Astrocyte (in vitro differentiated cells and primary cell): ENCODE measurements at regions not wholly inside any gene's neighbourhood (a gene's known extent, or its start where the extent isn't known, plus 50 kb on each side); places are given as distances from the start of the nearest gene placed in this dataset.

Experiments used
- DNase-seq: peaks from one replicate; pipeline ENCODE4 v3.0.0-alpha.2; 2010; ENCODE audit warnings: low read depth
- FAIRE-seq: peaks from 2 replicates; lab custom pipeline; 2011; peaks lifted over from hg19 to GRCh38; lab: Jason Lieb, UNC
- H2AFZ ChIP-seq: 2 replicates; pipeline ENCODE4 v1.6.0; 2012; ENCODE audit warnings: low read depth, low read length, inconsistent platforms
- H3K27ac ChIP-seq: 2 replicates; pipeline ENCODE4 v1.5.1; 2011; ENCODE audit warnings: low read depth, low read length, inconsistent platforms
- H3K27me3 ChIP-seq: 2 replicates; pipeline ENCODE4 v1.6.0; 2011; ENCODE audit warnings: low read length, inconsistent platforms; ENCODE audit not compliant: insufficient read depth
- H3K36me3 ChIP-seq: 2 replicates; pipeline ENCODE4 v1.5.1; 2011; ENCODE audit warnings: low read length, inconsistent platforms; ENCODE audit not compliant: insufficient read depth
- H3K4me1 ChIP-seq: 2 replicates; pipeline ENCODE4 v1.5.1; 2011; ENCODE audit warnings: low read length, inconsistent platforms; ENCODE audit not compliant: insufficient read depth
- H3K4me2 ChIP-seq: 2 replicates; pipeline ENCODE4 v1.6.0; 2012; ENCODE audit warnings: low read length, inconsistent platforms
- H3K4me3 ChIP-seq: 2 replicates; pipeline ENCODE4 v1.5.1; 2011; ENCODE audit warnings: low read depth, mild to moderate bottlenecking, low read length, inconsistent platforms; ENCODE audit not compliant: insufficient read depth
- H3K79me2 ChIP-seq: 2 replicates; pipeline ENCODE4 v1.6.0; 2012; ENCODE audit warnings: mild to moderate bottlenecking, low read length, inconsistent platforms; ENCODE audit not compliant: insufficient read depth
- H3K9ac ChIP-seq: 2 replicates; pipeline ENCODE4 v1.6.0; 2012; ENCODE audit warnings: mild to moderate bottlenecking, low read length, inconsistent platforms
- H3K9me3 ChIP-seq: 2 replicates; pipeline ENCODE4 v1.5.1; 2012; ENCODE audit warnings: low read depth, mild to moderate bottlenecking, low read length, inconsistent platforms; ENCODE audit not compliant: insufficient read depth
- H4K20me1 ChIP-seq: 2 replicates; pipeline ENCODE4 v1.6.0; 2012; ENCODE audit warnings: low read length, inconsistent platforms; ENCODE audit not compliant: insufficient read depth
- H3K27ac Mint-ChIP-seq: one replicate; pipeline ENCODE4 v1.8.0; 2021; ENCODE audit warnings: mild to moderate bottlenecking, mixed read lengths; ENCODE audit not compliant: unreplicated experiment
- H3K27me3 Mint-ChIP-seq: one replicate; pipeline ENCODE4 v1.8.0; 2021; ENCODE audit warnings: low read depth, mixed read lengths; ENCODE audit not compliant: unreplicated experiment
- H3K36me3 Mint-ChIP-seq: one replicate; pipeline ENCODE4 v1.8.0; 2021; ENCODE audit warnings: low read depth, mixed read lengths; ENCODE audit not compliant: unreplicated experiment
- H3K4me1 Mint-ChIP-seq: one replicate; pipeline ENCODE4 v1.8.0; 2021; ENCODE audit warnings: low read depth, mixed read lengths; ENCODE audit not compliant: unreplicated experiment
- H3K4me3 Mint-ChIP-seq: one replicate; pipeline ENCODE4 v1.8.0; 2021; ENCODE audit warnings: mild to moderate bottlenecking, moderate library complexity, mixed read lengths; ENCODE audit not compliant: unreplicated experiment
- H3K9me3 Mint-ChIP-seq: one replicate; pipeline ENCODE4 v1.8.0; 2021; ENCODE audit warnings: mild to moderate bottlenecking, mixed read lengths; ENCODE audit not compliant: unreplicated experiment
- CTCF ChIP-seq: IDR thresholded peaks from 2 replicates; pipeline ENCODE4 v1.5.1; 2011; ENCODE audit warnings: low read depth, mild to moderate bottlenecking, inconsistent platforms, low read length, moderate library complexity; ENCODE audit not compliant: insufficient read depth
- EZH2 ChIP-seq: IDR thresholded peaks from 2 replicates; pipeline ENCODE4 v1.6.1; 2012; ENCODE audit warnings: mild to moderate bottlenecking, low read length, inconsistent platforms; ENCODE audit not compliant: insufficient read depth

GRCh38 chr4:117700111-117700892, 334.0 kb upstream of the NDST3 start:
- Histone ChIP-seq H3K4me3 (no peak overlapping the region), H3K4me1 (no peaks in the 10 kb centered on the region), H2AFZ (no peak overlapping the region), H3K79me2 (no peaks in the 10 kb centered on the region), H4K20me1 (no peaks in the 10 kb centered on the region), H3K4me2 (no peak overlapping the region), H3K27me3 (no peaks in the 10 kb centered on the region), H3K9ac (no peak overlapping the region), H3K27ac (no peak overlapping the region), H3K9me3 (no peaks in the 10 kb centered on the region), H3K36me3 (no peaks in the 10 kb centered on the region)
- no peak for TF ChIP-seq EZH2
- TF ChIP-seq CTCF, result peak; percentile 13
- Mint-ChIP-seq H3K4me1 (no peaks in the 10 kb centered on the region), H3K27ac (no peak overlapping the region), H3K4me3 (no peak overlapping the region), H3K27me3 (no peaks in the 10 kb centered on the region), H3K9me3 (no peaks in the 10 kb centered on the region), H3K36me3 (no peaks in the 10 kb centered on the region)
- DNase-seq (no peak), FAIRE-seq (no peak)

- Histone ChIP-seq H3K27ac (no peak overlapping the region), H3K9me3 (peaks cover 4% of the 10 kb centered on the region), H3K27me3 (no peaks in the 10 kb centered on the region), H3K4me3 (no peak overlapping the region), H3K79me2 (no peaks in the 10 kb centered on the region), H3K4me1 (no peaks in the 10 kb centered on the region), H3K4me2 (no peak overlapping the region), H3K9ac (no peak overlapping the region), H4K20me1 (no peaks in the 10 kb centered on the region), H3K36me3 (no peaks in the 10 kb centered on the region), H2AFZ (no peak overlapping the region)
- DNase-seq (no peak), FAIRE-seq (no peak)
- TF ChIP-seq EZH2 (no peak), CTCF (no peak)
- no peak overlapping the region for H3K27ac Mint-ChIP-seq
- H3K36me3 Mint-ChIP-seq, result no peaks in the 10 kb centered on the region
- no peak overlapping the region for H3K4me3 Mint-ChIP-seq
- H3K9me3 Mint-ChIP-seq, result peaks cover 4% of the 10 kb centered on the region
- no peaks in the 10 kb centered on the region for H3K27me3 Mint-ChIP-seq
- H3K4me1 Mint-ChIP-seq, result no peaks in the 10 kb centered on the region
Measured at GRCh38 chr4:117702353-117702752, 331.9 kb upstream of the NDST3 start.

- H3K27me3 ChIP-seq, result no peaks in the 10 kb centered on the region
- no peak for TF ChIP-seq EZH2
- no peak for TF ChIP-seq CTCF
- no peaks in the 10 kb centered on the region for H4K20me1 ChIP-seq
- H3K27ac ChIP-seq, result no peak overlapping the region
- no peak for FAIRE-seq
- no peak overlapping the region for H3K9ac ChIP-seq
- DNase-seq, result no peak
- H3K36me3 Mint-ChIP-seq, result no peaks in the 10 kb centered on the region
- H3K4me1 ChIP-seq, result no peaks in the 10 kb centered on the region
- no peak overlapping the region for H3K4me3 ChIP-seq
- H3K79me2 ChIP-seq, result no peaks in the 10 kb centered on the region
- H3K27me3 Mint-ChIP-seq, result no peaks in the 10 kb centered on the region
- H2AFZ ChIP-seq, result no peak overlapping the region
- no peaks in the 10 kb centered on the region for H3K4me1 Mint-ChIP-seq
- H3K9me3 Mint-ChIP-seq, result peaks cover 4% of the 10 kb centered on the region
- no peaks in the 10 kb centered on the region for H3K36me3 ChIP-seq
- H3K27ac Mint-ChIP-seq, result no peak overlapping the region
- H3K4me3 Mint-ChIP-seq, result no peak overlapping the region
- H3K4me2 ChIP-seq, result no peak overlapping the region
- H3K9me3 ChIP-seq, result peaks cover 6% of the 10 kb centered on the region
Measured at GRCh38 chr4:117704721-117705120, 329.6 kb upstream of the NDST3 start.
